IMR-90 (cell line): ENCODE measurements at regions not wholly inside any gene's neighbourhood (a gene's known extent, or its start where the extent isn't known, plus 50 kb on each side); places are given as distances from the start of the nearest gene placed in this dataset.

Experiments used
- BHLHE40 ChIP-seq: fragments of 150-350 bp; IDR thresholded peaks from 2 replicates; pipeline ENCODE4 v1.6.1; 2016; ENCODE audit warnings: mild to moderate bottlenecking, low read depth, low read length
- CEBPB ChIP-seq: IDR thresholded peaks from 2 replicates; pipeline ENCODE4 v1.6.1; 2012; ENCODE audit warnings: low read depth, low read length, improper control_type of control experiment
- FOS ChIP-seq: fragments of 150-350 bp; IDR thresholded peaks from 2 replicates; pipeline ENCODE4 v1.6.1; 2016; ENCODE audit warnings: low read depth, low read length
- MAZ ChIP-seq: IDR thresholded peaks from 2 replicates; pipeline ENCODE4 v1.6.1; 2012; ENCODE audit warnings: low read depth, mild to moderate bottlenecking, low read length, improper control_type of control experiment, moderate library complexity, borderline replicate concordance
- MXI1 ChIP-seq: IDR thresholded peaks from 2 replicates; pipeline ENCODE4 v1.6.1; 2012; ENCODE audit warnings: low read depth, mild to moderate bottlenecking, low read length, moderate library complexity, borderline replicate concordance
- NFE2L2 ChIP-seq: fragments of 150-350 bp; IDR thresholded peaks from 2 replicates; pipeline ENCODE4 v1.6.1; 2016; ENCODE audit warnings: low read depth, mild to moderate bottlenecking, low read length
- POLR2A ChIP-seq: IDR thresholded peaks from 2 replicates; pipeline ENCODE4 v1.6.1; 2012; ENCODE audit warnings: mild to moderate bottlenecking, low read depth, low read length
- RAD21 ChIP-seq: IDR thresholded peaks from 2 replicates; pipeline ENCODE4 v1.6.1; 2012; ENCODE audit warnings: low read length, improper control_type of control experiment
- RCOR1 ChIP-seq: IDR thresholded peaks from 2 replicates; pipeline ENCODE4 v1.6.1; 2012; ENCODE audit warnings: mild to moderate bottlenecking, low read length, improper control_type of control experiment; ENCODE audit not compliant: insufficient replicate concordance
- RFX5 ChIP-seq: IDR thresholded peaks from 2 replicates; pipeline ENCODE4 v1.8.0; 2012; ENCODE audit warnings: low read depth, mild to moderate bottlenecking, low read length, moderate library complexity
- SMC3 ChIP-seq: fragments of 150-350 bp; IDR thresholded peaks from 2 replicates; pipeline ENCODE4 v1.6.1; 2016; ENCODE audit warnings: low read depth, mild to moderate bottlenecking, antibody characterized with exemption, low read length, moderate library complexity
- TF ChIP-seq, protein P1 (sequence below): conservative IDR thresholded peaks from 2 replicates; pipeline ENCODE4 v1.5.1; 2012; ENCODE audit warnings: mild to moderate bottlenecking, low read depth, low read length, improper control_type of control experiment
- TF ChIP-seq, protein P2 (sequence below): fragments of 150-350 bp; IDR thresholded peaks from 2 replicates; pipeline ENCODE4 v1.6.1; 2017; ENCODE audit warnings: mild to moderate bottlenecking, antibody characterized with exemption, low read length, low read depth

DNA sequence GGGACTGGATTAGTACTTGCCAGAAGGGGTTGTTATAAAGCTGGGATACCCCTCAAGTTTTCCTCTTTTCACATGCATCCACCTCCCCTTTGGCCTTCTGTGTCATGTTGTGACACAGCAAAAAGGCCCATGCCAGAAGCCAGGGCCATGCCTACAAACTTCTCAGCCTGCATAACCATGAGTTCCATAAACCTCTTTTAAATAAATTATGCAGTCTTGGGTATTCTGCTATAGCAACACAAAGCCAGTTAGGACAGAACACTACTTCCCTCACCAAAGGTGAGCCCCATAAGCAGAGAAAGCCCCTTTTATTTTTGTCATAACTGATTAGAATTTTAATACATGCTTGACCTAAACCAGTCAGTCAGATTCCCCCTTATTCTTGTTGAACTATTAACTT is 801.3 kb downstream of the DNAH5 start:
- TF ChIP-seq, protein P1, sequence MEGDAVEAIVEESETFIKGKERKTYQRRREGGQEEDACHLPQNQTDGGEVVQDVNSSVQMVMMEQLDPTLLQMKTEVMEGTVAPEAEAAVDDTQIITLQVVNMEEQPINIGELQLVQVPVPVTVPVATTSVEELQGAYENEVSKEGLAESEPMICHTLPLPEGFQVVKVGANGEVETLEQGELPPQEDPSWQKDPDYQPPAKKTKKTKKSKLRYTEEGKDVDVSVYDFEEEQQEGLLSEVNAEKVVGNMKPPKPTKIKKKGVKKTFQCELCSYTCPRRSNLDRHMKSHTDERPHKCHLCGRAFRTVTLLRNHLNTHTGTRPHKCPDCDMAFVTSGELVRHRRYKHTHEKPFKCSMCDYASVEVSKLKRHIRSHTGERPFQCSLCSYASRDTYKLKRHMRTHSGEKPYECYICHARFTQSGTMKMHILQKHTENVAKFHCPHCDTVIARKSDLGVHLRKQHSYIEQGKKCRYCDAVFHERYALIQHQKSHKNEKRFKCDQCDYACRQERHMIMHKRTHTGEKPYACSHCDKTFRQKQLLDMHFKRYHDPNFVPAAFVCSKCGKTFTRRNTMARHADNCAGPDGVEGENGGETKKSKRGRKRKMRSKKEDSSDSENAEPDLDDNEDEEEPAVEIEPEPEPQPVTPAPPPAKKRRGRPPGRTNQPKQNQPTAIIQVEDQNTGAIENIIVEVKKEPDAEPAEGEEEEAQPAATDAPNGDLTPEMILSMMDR, result no peak
- TF ChIP-seq CEBPB, result no peak
- TF ChIP-seq POLR2A, result no peak
- TF ChIP-seq BHLHE40, result no peak
- no peak for TF ChIP-seq RFX5
- TF ChIP-seq MXI1, result no peak
- TF ChIP-seq, protein P2, sequence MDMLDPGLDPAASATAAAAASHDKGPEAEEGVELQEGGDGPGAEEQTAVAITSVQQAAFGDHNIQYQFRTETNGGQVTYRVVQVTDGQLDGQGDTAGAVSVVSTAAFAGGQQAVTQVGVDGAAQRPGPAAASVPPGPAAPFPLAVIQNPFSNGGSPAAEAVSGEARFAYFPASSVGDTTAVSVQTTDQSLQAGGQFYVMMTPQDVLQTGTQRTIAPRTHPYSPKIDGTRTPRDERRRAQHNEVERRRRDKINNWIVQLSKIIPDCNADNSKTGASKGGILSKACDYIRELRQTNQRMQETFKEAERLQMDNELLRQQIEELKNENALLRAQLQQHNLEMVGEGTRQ, result no peak
- TF ChIP-seq SMC3, result no peak
- no peak for TF ChIP-seq FOS
- TF ChIP-seq RAD21, result no peak
- TF ChIP-seq NFE2L2, result no peak
- no peak for TF ChIP-seq MAZ
- TF ChIP-seq RCOR1, result no peak
